ENCODE measurements at regions not wholly inside any gene's neighbourhood (a gene's known extent, or its start where the extent isn't known, plus 50 kb on each side); places are given as distances from the start of the nearest gene placed in this dataset.
"Not testable (repeated sequence)": the region's sequence is repeated elsewhere in the genome, so short reads cannot be mapped to it uniquely, and the experiment has no call there.

GRCh38 chr4:138113819-138114400 is 128.2 kb downstream of the SLC7A11 start:
- Mint-ChIP-seq H3K4me3 (no peak overlapping the region), H3K27me3 (peaks cover 7% of the 10 kb centered on the region), H3K27ac (no peak overlapping the region), H3K4me1 (no peaks in the 10 kb centered on the region), H3K36me3 (ENCODE audit: low read depth) (no peaks in the 10 kb centered on the region), H3K9me3 (ENCODE audit: low read depth) (no peaks in the 10 kb centered on the region)
- ChIA-PET POLR2A (no interaction called here), CTCF (interaction anchor here (0.7 kb wide), 2 partner anchors 277 to 590 kb away, joined by 3 to 4 read pairs; no protein-coding TSS in a partner anchor)
- no peak for ATAC-seq
- intact Hi-C loops (cut with DNase I, micrococcal nuclease) = no loop called here
- DNase-seq = no peak

GRCh38 chr4:138112890-138113289 is 129.3 kb downstream of the SLC7A11 start:
- H3K27me3 Mint-ChIP-seq; H3K9me3 Mint-ChIP-seq (ENCODE audit: low read depth); POLR2A ChIA-PET; CTCF ChIA-PET; H3K4me3 Mint-ChIP-seq; ATAC-seq; H3K27ac Mint-ChIP-seq; H3K36me3 Mint-ChIP-seq (ENCODE audit: low read depth); DNase-seq; H3K4me1 Mint-ChIP-seq; intact Hi-C loops (cut with DNase I, micrococcal nuclease): not testable (repeated sequence)

GRCh38 chr4:138112389-138112788 is 129.8 kb downstream of the SLC7A11 start:
- no peak overlapping the region for H3K27ac Mint-ChIP-seq
- intact Hi-C loops (cut with DNase I, micrococcal nuclease) = no loop called here
- CTCF ChIA-PET = interaction anchor here (0.5 to 1.1 kb wide), 2 partner anchors 22 to 33 kb away, joined by 3 to 6 read pairs; no protein-coding TSS in a partner anchor
- DNase-seq (no peak), ATAC-seq (no peak)
- no peak overlapping the region for H3K4me3 Mint-ChIP-seq
- POLR2A ChIA-PET = no interaction called here
- no peaks in the 10 kb centered on the region for H3K36me3 Mint-ChIP-seq (ENCODE audit: low read depth)
- peaks cover 7% of the 10 kb centered on the region for H3K27me3 Mint-ChIP-seq
- H3K4me1 Mint-ChIP-seq = no peaks in the 10 kb centered on the region
- no peaks in the 10 kb centered on the region for H3K9me3 Mint-ChIP-seq (ENCODE audit: low read depth)

GRCh38 chr4:138111462-138112000 is 130.6 kb downstream of the SLC7A11 start:
- Mint-ChIP-seq H3K4me1 (no peaks in the 10 kb centered on the region), H3K36me3 (ENCODE audit: low read depth) (no peaks in the 10 kb centered on the region), H3K4me3 (no peak overlapping the region), H3K27ac (no peak overlapping the region), H3K9me3 (ENCODE audit: low read depth) (no peaks in the 10 kb centered on the region), H3K27me3 (peaks cover 4% of the 10 kb centered on the region)
- ChIA-PET POLR2A (no interaction called here), CTCF (interaction anchor here (0.5 to 1.1 kb wide), 3 partner anchors 21 to 760 kb away, joined by 3 to 6 read pairs (median 3); no protein-coding TSS in a partner anchor)
- no peak for ATAC-seq
- DNase-seq = no peak
- intact Hi-C loops (cut with DNase I, micrococcal nuclease) = no loop called here

- CTCF ChIA-PET = no interaction called here
- H3K36me3 Mint-ChIP-seq (ENCODE audit: low read depth) = no peaks in the 10 kb centered on the region
- no peak overlapping the region for H3K4me3 Mint-ChIP-seq
- DNase-seq (no peak), ATAC-seq (no peak)
- POLR2A ChIA-PET = no interaction called here
- intact Hi-C loops (cut with DNase I, micrococcal nuclease) = no loop called here
- peaks cover 4% of the 10 kb centered on the region for H3K27me3 Mint-ChIP-seq
- no peak overlapping the region for H3K27ac Mint-ChIP-seq
- H3K4me1 Mint-ChIP-seq = no peaks in the 10 kb centered on the region
- no peaks in the 10 kb centered on the region for H3K9me3 Mint-ChIP-seq (ENCODE audit: low read depth)
Observed at GRCh38 chr4:138110815-138111214, 131.3 kb downstream of the SLC7A11 start.

GRCh38 chr4:138107023-138107422 is 135.1 kb downstream of the SLC7A11 start:
- CTCF ChIA-PET = interaction anchor here (1.4 kb wide), 1 partner anchor 17 kb away, joined by 4 read pairs; no protein-coding TSS in a partner anchor
- no peak for ATAC-seq

GRCh38 chr4:138105331-138105730 is 136.8 kb downstream of the SLC7A11 start:
- Mint-ChIP-seq H3K4me3 (no peak overlapping the region), H3K9me3 (ENCODE audit: low read depth) (no peaks in the 10 kb centered on the region), H3K27me3 (no peaks in the 10 kb centered on the region), H3K36me3 (ENCODE audit: low read depth) (no peaks in the 10 kb centered on the region), H3K4me1 (no peaks in the 10 kb centered on the region), H3K27ac (no peak overlapping the region)
- POLR2A ChIA-PET = no interaction called here
- intact Hi-C loops (cut with DNase I, micrococcal nuclease) = no loop called here
- DNase-seq (no peak), ATAC-seq (no peak)
- CTCF ChIA-PET = no interaction called here

More at GRCh38 chr4:138107023-138107422, 135.1 kb downstream of the SLC7A11 start:
- H3K36me3 Mint-ChIP-seq (ENCODE audit: low read depth) = no peaks in the 10 kb centered on the region
- intact Hi-C loops (cut with DNase I, micrococcal nuclease) = no loop called here
- POLR2A ChIA-PET = no interaction called here
- H3K4me1 Mint-ChIP-seq = no peaks in the 10 kb centered on the region
- no peak overlapping the region for H3K27ac Mint-ChIP-seq
- H3K4me3 Mint-ChIP-seq = no peak overlapping the region
- H3K9me3 Mint-ChIP-seq (ENCODE audit: low read depth) = no peaks in the 10 kb centered on the region
- DNase-seq = no peak
- no peaks in the 10 kb centered on the region for H3K27me3 Mint-ChIP-seq

- Mint-ChIP-seq H3K36me3 (ENCODE audit: low read depth) (no peaks in the 10 kb centered on the region), H3K4me3 (no peak overlapping the region), H3K9me3 (ENCODE audit: low read depth) (no peaks in the 10 kb centered on the region), H3K27ac (no peak overlapping the region), H3K27me3 (no peaks in the 10 kb centered on the region), H3K4me1 (no peaks in the 10 kb centered on the region)
- no peak for ATAC-seq
- ChIA-PET POLR2A (no interaction called here), CTCF (interaction anchor here (0.6 kb wide), 1 partner anchor 13 kb away, joined by 3 read pairs; no protein-coding TSS in a partner anchor)
- intact Hi-C loops (cut with DNase I, micrococcal nuclease) = no loop called here
- no peak for DNase-seq
Observed at GRCh38 chr4:138104284-138104680, 137.9 kb downstream of the SLC7A11 start.

- ATAC-seq = no peak
- no peaks in the 10 kb centered on the region for H3K27me3 Mint-ChIP-seq
- H3K9me3 Mint-ChIP-seq (ENCODE audit: low read depth) = no peaks in the 10 kb centered on the region
- no peak for DNase-seq
- POLR2A ChIA-PET = no interaction called here
- no peaks in the 10 kb centered on the region for H3K4me1 Mint-ChIP-seq
- intact Hi-C loops (cut with DNase I, micrococcal nuclease) = no loop called here
- CTCF ChIA-PET = interaction anchor here (0.6 kb wide), 1 partner anchor 13 kb away, joined by 3 read pairs; no protein-coding TSS in a partner anchor
- no peak overlapping the region for H3K27ac Mint-ChIP-seq
- no peak overlapping the region for H3K4me3 Mint-ChIP-seq
- no peaks in the 10 kb centered on the region for H3K36me3 Mint-ChIP-seq (ENCODE audit: low read depth)
Observed at GRCh38 chr4:138103597-138104283, 138.4 kb downstream of the SLC7A11 start.

GRCh38 chr4:138099385-138099784 is 142.8 kb downstream of the SLC7A11 start:
- ChIA-PET POLR2A (no interaction called here), CTCF (interaction anchor here (1.7 kb wide), 1 partner anchor 9 kb away, joined by 11 read pairs; no protein-coding TSS in a partner anchor)
- ATAC-seq (no peak), DNase-seq (no peak)
- intact Hi-C loops (cut with DNase I, micrococcal nuclease) = loop anchor here in 1 of 2 experiments (10.0 kb wide), 2 partner anchors 365 to 975 kb away; no protein-coding TSS in a partner anchor
- Mint-ChIP-seq H3K9me3 (ENCODE audit: low read depth) (no peaks in the 10 kb centered on the region), H3K4me1 (no peaks in the 10 kb centered on the region), H3K4me3 (no peak overlapping the region), H3K27me3 (no peaks in the 10 kb centered on the region), H3K27ac (no peak overlapping the region), H3K36me3 (ENCODE audit: low read depth) (no peaks in the 10 kb centered on the region)

GRCh38 chr4:138097912-138098600 is 144.1 kb downstream of the SLC7A11 start:
- ATAC-seq (no peak), DNase-seq (no peak)
- ChIA-PET POLR2A (no interaction called here), CTCF (interaction anchor here (0.9 to 1.7 kb wide), 2 partner anchors 8 to 266 kb away, joined by 3 to 11 read pairs; no protein-coding TSS in a partner anchor)
- H3K27me3 Mint-ChIP-seq = peaks cover 2% of the 10 kb centered on the region
- no peak overlapping the region for H3K4me3 Mint-ChIP-seq
- no peaks in the 10 kb centered on the region for H3K36me3 Mint-ChIP-seq (ENCODE audit: low read depth)
- no peaks in the 10 kb centered on the region for H3K4me1 Mint-ChIP-seq
- intact Hi-C loops (cut with DNase I, micrococcal nuclease) = loop anchor here in 1 of 2 experiments (10.0 kb wide), 2 partner anchors 363 to 973 kb away; no protein-coding TSS in a partner anchor
- H3K9me3 Mint-ChIP-seq (ENCODE audit: low read depth) = no peaks in the 10 kb centered on the region
- H3K27ac Mint-ChIP-seq = no peak overlapping the region

All from activated CD4-positive, alpha-beta T cell treated with anti-CD3 and anti-CD28 coated beads for 36 hours (primary cell).